Testis (tissue), 2 donors: ENCODE measurements at regions not wholly inside any gene's neighbourhood (a gene's known extent, or its start where the extent isn't known, plus 50 kb on each side); places are given as distances from the start of the nearest gene placed in this dataset.
A peak's percentile ranks its signal among the peaks of the same experiment; 100 is the strongest.

Experiments used
- DNase-seq: peaks from one replicate; pipeline ENCODE4 v3.0.0-alpha.2; 2019
- H3K27ac ChIP-seq, 2 donors: fragments of 200-600 bp; sonication (generic); one replicate each; pipeline ENCODE4 v1.5.1; 2019
- H3K27me3 ChIP-seq: fragments of 200-600 bp; sonication (generic); one replicate; pipeline ENCODE4 v1.5.1; 2019
- H3K36me3 ChIP-seq: fragments of 200-600 bp; sonication (generic); one replicate; pipeline ENCODE4 v1.5.1; 2017; ENCODE audit warnings: low read depth; ENCODE audit errors: missing control alignments
- H3K4me1 ChIP-seq: fragments of 200-600 bp; sonication (generic); one replicate; pipeline ENCODE4 v1.5.1; 2019
- H3K4me3 ChIP-seq, 2 donors: fragments of 200-600 bp; sonication (generic); one replicate each; pipeline ENCODE4 v1.5.1; 2017 to 2019
- H3K9me3 ChIP-seq: fragments of 200-600 bp; sonication (generic); one replicate; pipeline ENCODE4 v1.5.1; 2017
- POLR2A ChIP-seq: fragments of 450-650 bp; IDR thresholded peaks from one replicate; pipeline ENCODE4 v1.6.1; 2017; ENCODE audit warnings: antibody characterized with exemption, mild to moderate bottlenecking, moderate library complexity
- WGBS, 2 donors: methylation state at CpG; one replicate each; pipeline ENCODE4 v1.1.5; 2018; 5-methylcytosine and 5-hydroxymethylcytosine counted together
- intact Hi-C: fragments of 100-400 bp; cut with DNase I; formaldehyde crosslinking; loops from one replicate; pipeline ENCODE4 v1.15.1; 2023; ENCODE audit warnings: low total_unique reads
- TF ChIP-seq, protein P1 (sequence below), 3 experiments: fragments of 450-650 bp in 2 of 3; fragments of 200-600 bp in 1 of 3; sonication (generic) in 1 of 3; IDR thresholded peaks; one replicate each; pipeline ENCODE4 v1.5.1; 2016 to 2019; ENCODE audit warnings: antibody characterized with exemption in 3 of 3, mild to moderate bottlenecking in 2 of 3, moderate library complexity in 1 of 3

- Histone ChIP-seq H3K27me3 (no peaks in the 10 kb centered on the region), H3K4me1 (peaks cover 7% of the 10 kb centered on the region), H3K9me3 (no peaks in the 10 kb centered on the region), H3K36me3 (no peaks in the 10 kb centered on the region), H3K4me3 (peak overlapping the region in 1 of 2 donors; percentile 9), H3K27ac (no peak overlapping the region)
- intact Hi-C loops = no loop called here
- WGBS, 2 donors = 2 to 6% methylated on average over 24 to 29 of the region's 29 CpGs
- TF ChIP-seq, protein P1, sequence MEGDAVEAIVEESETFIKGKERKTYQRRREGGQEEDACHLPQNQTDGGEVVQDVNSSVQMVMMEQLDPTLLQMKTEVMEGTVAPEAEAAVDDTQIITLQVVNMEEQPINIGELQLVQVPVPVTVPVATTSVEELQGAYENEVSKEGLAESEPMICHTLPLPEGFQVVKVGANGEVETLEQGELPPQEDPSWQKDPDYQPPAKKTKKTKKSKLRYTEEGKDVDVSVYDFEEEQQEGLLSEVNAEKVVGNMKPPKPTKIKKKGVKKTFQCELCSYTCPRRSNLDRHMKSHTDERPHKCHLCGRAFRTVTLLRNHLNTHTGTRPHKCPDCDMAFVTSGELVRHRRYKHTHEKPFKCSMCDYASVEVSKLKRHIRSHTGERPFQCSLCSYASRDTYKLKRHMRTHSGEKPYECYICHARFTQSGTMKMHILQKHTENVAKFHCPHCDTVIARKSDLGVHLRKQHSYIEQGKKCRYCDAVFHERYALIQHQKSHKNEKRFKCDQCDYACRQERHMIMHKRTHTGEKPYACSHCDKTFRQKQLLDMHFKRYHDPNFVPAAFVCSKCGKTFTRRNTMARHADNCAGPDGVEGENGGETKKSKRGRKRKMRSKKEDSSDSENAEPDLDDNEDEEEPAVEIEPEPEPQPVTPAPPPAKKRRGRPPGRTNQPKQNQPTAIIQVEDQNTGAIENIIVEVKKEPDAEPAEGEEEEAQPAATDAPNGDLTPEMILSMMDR (IDR thresholded peaks at IDR 0.05) = no peak
- TF ChIP-seq POLR2A = no peak
- DNase-seq = peak; percentile 51
Measured at GRCh38 chr1:18557621-18558465, 72.8 kb upstream of the PAX7 start.

GRCh38 chr1:18560692-18561091 is 70.0 kb upstream of the PAX7 start:
- 75 to 82% methylated on average over 5 of the region's 5 CpGs for WGBS, 2 donors
- Histone ChIP-seq H3K36me3 (no peaks in the 10 kb centered on the region), H3K27me3 (no peaks in the 10 kb centered on the region), H3K27ac (no peak overlapping the region), H3K4me1 (peaks cover 7% of the 10 kb centered on the region), H3K9me3 (no peaks in the 10 kb centered on the region), H3K4me3 (no peak overlapping the region)
- TF ChIP-seq, protein P1 (IDR thresholded peaks at IDR 0.05) = no peak
- intact Hi-C loops = no loop called here
- DNase-seq = no peak

DNA sequence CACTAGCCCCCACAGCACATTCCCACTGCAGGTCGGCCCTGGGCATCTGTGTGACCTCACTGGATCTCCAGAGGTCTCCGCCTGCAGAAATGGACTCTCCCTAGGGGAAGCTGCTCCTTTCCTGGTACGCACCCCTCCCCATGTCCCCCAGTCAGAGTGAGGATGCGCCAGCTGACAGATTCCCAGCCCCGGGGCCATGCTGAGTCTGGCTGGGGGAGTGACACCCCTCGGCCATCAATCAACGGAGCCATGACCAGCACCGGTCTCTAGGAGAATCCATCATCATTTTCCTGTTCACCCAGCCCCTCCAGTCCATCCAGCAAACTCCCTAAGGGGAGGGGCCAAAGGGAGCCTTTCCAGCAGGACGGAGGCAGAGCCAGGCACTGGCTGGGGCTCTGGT is 68.7 kb upstream of the PAX7 start:
- H3K9me3 ChIP-seq = no peaks in the 10 kb centered on the region
- TF ChIP-seq POLR2A = no peak
- TF ChIP-seq, protein P1 (IDR thresholded peaks at IDR 0.05) = no peak
- intact Hi-C loops = no loop called here
- no peak overlapping the region for H3K4me3 ChIP-seq
- H3K27me3 ChIP-seq = no peaks in the 10 kb centered on the region
- no peaks in the 10 kb centered on the region for H3K36me3 ChIP-seq
- no peak overlapping the region for H3K27ac ChIP-seq
- WGBS, 2 donors = 37 to 46% methylated on average over 2 to 9 of the region's 9 CpGs
- H3K4me1 ChIP-seq = peaks cover 7% of the 10 kb centered on the region
- no peak for DNase-seq

GRCh38 chr1:18564676-18565075 is 66.0 kb upstream of the PAX7 start:
- WGBS, 2 donors = 48 to 49% methylated on average over 3 of the region's 3 CpGs
- Histone ChIP-seq H3K9me3 (no peaks in the 10 kb centered on the region), H3K4me3 (no peak overlapping the region), H3K36me3 (no peaks in the 10 kb centered on the region), H3K27me3 (no peaks in the 10 kb centered on the region), H3K4me1 (no peaks in the 10 kb centered on the region), H3K27ac (no peak overlapping the region)
- TF ChIP-seq POLR2A = no peak
- TF ChIP-seq, protein P1 (IDR thresholded peaks at IDR 0.05) = no peak
- intact Hi-C loops = no loop called here
- DNase-seq = no peak

GRCh38 chr1:18565321-18565720 is 65.3 kb upstream of the PAX7 start:
- Histone ChIP-seq H3K27me3 (no peaks in the 10 kb centered on the region), H3K27ac (no peak overlapping the region), H3K36me3 (no peaks in the 10 kb centered on the region), H3K4me3 (no peak overlapping the region), H3K4me1 (no peaks in the 10 kb centered on the region), H3K9me3 (no peaks in the 10 kb centered on the region)
- no peak for TF ChIP-seq POLR2A
- TF ChIP-seq, protein P1 (IDR thresholded peaks at IDR 0.05) = no peak
- WGBS, 2 donors = 64 to 81% methylated on average over 2 of the region's 2 CpGs
- no peak for DNase-seq
- intact Hi-C loops = no loop called here
